Caco-2 (cell line): ENCODE measurements at regions not wholly inside any gene's neighbourhood (a gene's known extent, or its start where the extent isn't known, plus 50 kb on each side); places are given as distances from the start of the nearest gene placed in this dataset.

Experiments
- BruUV-seq: library from RNA; stranded (reverse); fragments of 400-500 nt; replicated peaks from 2 replicates; lab custom pipeline; 2021; lab: Mats Ljungman, UMichigan
- CTCF ChIA-PET: fragments of 300-600 bp; sonication (Branson Sonifier 250); formaldehyde crosslinking; loops from one replicate; lab custom pipeline; 2022; ENCODE audit warnings: antibody characterized with exemption; lab: Charles Lee
- POLR2A ChIA-PET: fragments of 300-600 bp; sonication (Branson Sonifier 250); formaldehyde crosslinking; loops from one replicate; lab custom pipeline; 2022; ENCODE audit warnings: antibody characterized with exemption; lab: Charles Lee
- DNase-seq, 2 experiments: peaks; one replicate each; pipeline versions ENCODE4 v3.0.0 to v3.0.0-alpha.2; 2020 to 2022
- H3K27me3 ChIP-seq: replicated peaks from 2 replicates; pipeline ENCODE4 v1.6.0; 2011; ENCODE audit warnings: low read length; ENCODE audit not compliant: control insufficient read depth, insufficient read depth
- H3K36me3 ChIP-seq: 2 replicates; pipeline ENCODE4 v1.5.1; 2011; ENCODE audit warnings: low read length; ENCODE audit not compliant: control insufficient read depth, insufficient read depth
- H3K4me1 ChIP-seq: fragments of 250-450 bp; sonication (Bioruptor Pico); 2 replicates; pipeline ENCODE4 v1.5.1; 2020; ENCODE audit warnings: mild to moderate bottlenecking
- H3K4me3 ChIP-seq: 2 replicates; pipeline ENCODE4 v1.5.1; 2011; ENCODE audit warnings: low read depth, mild to moderate bottlenecking, control low read depth, low read length
- H3K9me3 ChIP-seq: fragments of 250-450 bp; sonication (Bioruptor Pico); 2 replicates; pipeline ENCODE4 v1.5.1; 2020; ENCODE audit warnings: mild to moderate bottlenecking, moderate library complexity
- H3K27ac Mint-ChIP-seq: one replicate; pipeline ENCODE4 v1.8.0; 2022; ENCODE audit warnings: mixed read lengths; ENCODE audit not compliant: unreplicated experiment
- H3K27me3 Mint-ChIP-seq: one replicate; pipeline ENCODE4 v1.8.0; 2022; ENCODE audit warnings: mixed read lengths; ENCODE audit not compliant: insufficient read depth, unreplicated experiment
- H3K36me3 Mint-ChIP-seq: one replicate; pipeline ENCODE4 v1.8.0; 2022; ENCODE audit warnings: mild to moderate bottlenecking, mixed read lengths; ENCODE audit not compliant: insufficient read depth, unreplicated experiment
- H3K4me1 Mint-ChIP-seq: one replicate; pipeline ENCODE4 v1.8.0; 2022; ENCODE audit warnings: low read depth, mixed read lengths; ENCODE audit not compliant: unreplicated experiment
- H3K4me3 Mint-ChIP-seq: one replicate; pipeline ENCODE4 v1.8.0; 2022; ENCODE audit warnings: mild to moderate bottlenecking, moderate library complexity, mixed read lengths; ENCODE audit not compliant: unreplicated experiment
- H3K9me3 Mint-ChIP-seq: one replicate; pipeline ENCODE4 v1.8.0; 2022; ENCODE audit warnings: mixed read lengths; ENCODE audit not compliant: unreplicated experiment
- CTCF ChIP-seq, 2 experiments: fragments of 200-600 bp in 1 of 2; IDR thresholded peaks; 1 replicate in 1 of 2; 2 replicates in 1 of 2; pipeline versions ENCODE4 v1.5.1 to v1.8.0; 2011 to 2022; ENCODE audit warnings: antibody characterized with exemption in 1 of 2, control low read depth in 1 of 2, inconsistent platforms in 1 of 2, low read depth in 1 of 2, low read length in 1 of 2, mild to moderate bottlenecking in 1 of 2, moderate library complexity in 1 of 2; ENCODE audit not compliant: insufficient read depth in 1 of 2, severe bottlenecking in 1 of 2, unreplicated experiment in 1 of 2
- intact Hi-C: fragments of 100-400 bp; cut with micrococcal nuclease; formaldehyde crosslinking; loops from one replicate; pipeline ENCODE4 v1.10.0; 2022; ENCODE audit not compliant: unreplicated experiment

DNA sequence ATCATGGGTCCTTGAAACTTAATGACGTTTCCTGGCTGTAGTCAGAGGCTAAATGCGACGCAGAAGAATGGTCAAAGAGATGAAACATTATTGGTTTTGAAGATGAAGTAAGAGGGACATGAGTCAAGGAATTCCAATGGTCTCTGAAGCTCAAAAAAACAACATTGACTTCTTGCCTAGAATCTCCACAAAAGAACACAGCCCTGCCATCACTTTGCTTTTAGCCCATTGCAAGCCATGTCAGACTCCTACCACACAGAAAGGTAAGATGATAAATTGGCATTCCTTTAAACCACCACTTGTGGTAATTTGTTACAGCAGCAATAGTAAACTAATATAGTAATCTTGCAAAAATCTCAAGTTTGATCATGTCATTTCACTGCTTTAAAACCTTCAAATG lies 109.4 kb downstream of the TMEM26 start:
- Histone ChIP-seq H3K4me3 (no peak overlapping the region), H3K4me1 (no peaks in the 10 kb centered on the region), H3K27me3 (no peaks in the 10 kb centered on the region), H3K36me3 (no peaks in the 10 kb centered on the region), H3K9me3 (no peaks in the 10 kb centered on the region)
- ChIA-PET POLR2A (no interaction called here), CTCF (no interaction called here)
- BruUV-seq: no TSS peak
- no peaks in the 10 kb centered on the region for H3K9me3 Mint-ChIP-seq
- no peak for TF ChIP-seq CTCF (IDR thresholded peaks at IDR 0.05; ENCODE audit: insufficient read depth in 1 of 2, low read depth in 1 of 2, low read length in 1 of 2, severe bottlenecking in 1 of 2, unreplicated experiment in 1 of 2)
- H3K36me3 Mint-ChIP-seq: no peaks in the 10 kb centered on the region
- intact Hi-C loops: no loop called here
- no peak overlapping the region for H3K27ac Mint-ChIP-seq
- H3K27me3 Mint-ChIP-seq: peaks cover 17% of the 10 kb centered on the region
- no peak overlapping the region for H3K4me3 Mint-ChIP-seq
- no peak for DNase-seq
- no peaks in the 10 kb centered on the region for H3K4me1 Mint-ChIP-seq

DNA sequence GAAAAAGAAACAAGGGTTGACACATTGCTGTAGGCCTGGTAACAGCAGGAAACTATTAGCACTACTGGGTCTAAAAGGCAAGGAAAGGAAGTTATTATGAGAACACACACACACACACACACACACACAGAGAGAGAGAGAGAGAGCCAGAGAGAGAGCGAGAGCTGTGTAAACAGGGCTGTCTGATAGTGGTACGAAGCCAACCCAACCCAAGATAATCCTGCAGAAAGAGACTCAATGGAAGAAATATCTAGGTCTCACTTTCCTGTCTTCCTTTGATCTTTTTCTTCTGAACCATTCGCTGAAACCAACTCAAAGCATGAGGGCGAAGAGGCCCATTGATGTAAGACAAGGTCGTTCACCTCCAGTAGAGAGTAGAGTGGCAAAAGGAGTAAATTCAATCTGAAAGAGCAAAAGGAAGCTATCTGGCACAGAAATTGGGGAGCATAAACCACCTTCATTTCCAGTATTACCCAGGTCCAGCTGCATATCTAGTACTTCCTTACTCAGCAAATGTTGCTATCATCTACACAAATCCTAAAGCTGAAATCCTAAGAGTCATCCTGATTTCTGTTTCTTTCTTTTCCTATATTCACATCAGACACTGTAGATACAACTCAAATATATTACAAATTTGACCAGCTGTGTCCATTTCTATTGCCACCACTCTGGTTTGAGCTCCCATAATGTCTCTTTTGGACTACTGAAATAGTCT lies 110.2 kb downstream of the TMEM26 start:
- Mint-ChIP-seq H3K9me3 (no peaks in the 10 kb centered on the region), H3K27me3 (peaks cover 17% of the 10 kb centered on the region), H3K4me1 (no peaks in the 10 kb centered on the region), H3K27ac (no peak overlapping the region), H3K36me3 (no peaks in the 10 kb centered on the region), H3K4me3 (no peak overlapping the region)
- H3K4me1 ChIP-seq: no peaks in the 10 kb centered on the region
- TF ChIP-seq CTCF (IDR thresholded peaks at IDR 0.05; ENCODE audit: insufficient read depth in 1 of 2, low read depth in 1 of 2, low read length in 1 of 2, severe bottlenecking in 1 of 2, unreplicated experiment in 1 of 2): no peak
- BruUV-seq: no TSS peak
- H3K36me3 ChIP-seq: no peaks in the 10 kb centered on the region
- H3K9me3 ChIP-seq: no peaks in the 10 kb centered on the region
- no peak for DNase-seq
- ChIA-PET POLR2A (no interaction called here), CTCF (no interaction called here)
- intact Hi-C loops: no loop called here
- no peak overlapping the region for H3K4me3 ChIP-seq
- H3K27me3 ChIP-seq: no peaks in the 10 kb centered on the region

- Histone ChIP-seq H3K27me3 (no peaks in the 10 kb centered on the region), H3K4me3 (no peak overlapping the region), H3K36me3 (no peaks in the 10 kb centered on the region), H3K9me3 (no peaks in the 10 kb centered on the region), H3K4me1 (no peaks in the 10 kb centered on the region)
- no TSS peak for BruUV-seq
- no peaks in the 10 kb centered on the region for H3K36me3 Mint-ChIP-seq
- TF ChIP-seq CTCF (IDR thresholded peaks at IDR 0.05; ENCODE audit: insufficient read depth in 1 of 2, low read depth in 1 of 2, low read length in 1 of 2, severe bottlenecking in 1 of 2, unreplicated experiment in 1 of 2): no peak
- no peak overlapping the region for H3K27ac Mint-ChIP-seq
- no peak overlapping the region for H3K4me3 Mint-ChIP-seq
- intact Hi-C loops: no loop called here
- no peaks in the 10 kb centered on the region for H3K9me3 Mint-ChIP-seq
- H3K4me1 Mint-ChIP-seq: no peaks in the 10 kb centered on the region
- ChIA-PET POLR2A (no interaction called here), CTCF (no interaction called here)
- H3K27me3 Mint-ChIP-seq: peaks cover 19% of the 10 kb centered on the region
- no peak for DNase-seq
These were observed 112.2 kb downstream of the TMEM26 start for GRCh38 chr10:61341008-61341407.
